Fibroblast of gingiva (primary cell): ENCODE measurements at regions not wholly inside any gene's neighbourhood (a gene's known extent, or its start where the extent isn't known, plus 50 kb on each side); places are given as distances from the start of the nearest gene placed in this dataset.
A peak's percentile ranks its signal among the peaks of the same experiment; 100 is the strongest.

Experiments
- DNase-seq: peaks from one replicate; pipeline ENCODE4 v3.0.0-alpha.2; 2011; ENCODE audit warnings: low read depth

DNA sequence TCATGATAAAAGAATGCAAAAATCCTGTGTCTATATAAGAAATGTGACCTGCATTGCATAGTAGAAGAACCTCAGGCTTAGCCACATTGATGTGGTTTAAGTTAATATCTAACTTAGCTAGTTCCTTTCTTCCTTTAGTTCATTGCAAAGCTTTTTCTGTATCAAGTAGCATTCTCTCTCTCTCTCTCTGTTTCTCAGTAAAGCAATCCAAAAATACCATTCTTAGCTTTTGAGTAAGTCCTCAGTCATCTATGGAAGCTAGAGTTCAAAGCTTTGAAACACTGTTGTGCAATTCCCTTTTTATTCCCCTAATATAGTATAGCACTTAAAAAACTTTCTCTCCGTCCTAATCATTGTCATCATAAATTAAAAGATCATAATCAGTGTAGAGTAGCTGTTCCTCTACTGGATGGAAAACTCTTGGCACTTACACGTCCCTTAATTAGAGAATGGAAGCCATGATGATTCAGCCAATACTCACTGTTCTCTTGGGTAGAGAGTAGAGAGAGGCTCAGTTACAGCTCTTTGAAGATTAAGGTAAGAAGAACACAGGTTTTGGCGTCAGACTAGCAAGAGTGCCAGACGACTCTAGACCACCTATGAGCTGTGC lies 350.3 kb upstream of the LYPLAL1 start:
- DNase-seq = peak; percentile 90

GRCh38 chr1:218827486-218827885 lies 346.2 kb upstream of the LYPLAL1 start:
- no peak for DNase-seq

- no peak for DNase-seq
Observed at GRCh38 chr1:218828125-218828650, 345.5 kb upstream of the LYPLAL1 start.

DNA sequence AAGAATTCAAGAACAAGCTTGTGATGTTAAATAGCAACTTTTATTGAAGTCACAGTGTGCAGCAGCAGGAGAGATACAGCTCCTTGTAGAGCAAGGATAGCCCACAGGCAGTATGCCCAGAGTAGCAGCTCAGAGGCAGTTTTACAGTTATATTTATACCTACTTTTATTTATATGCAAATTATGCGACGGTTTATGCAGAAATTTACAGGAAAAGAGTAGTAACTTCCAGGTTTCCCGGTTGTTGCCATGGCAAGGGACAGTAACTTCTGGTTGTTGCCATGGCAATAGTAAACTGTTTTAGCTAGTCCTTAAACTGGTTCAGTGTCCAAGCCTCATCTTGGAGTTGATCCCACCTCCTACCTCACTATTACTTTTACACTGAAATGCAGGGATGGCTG lies 344.6 kb upstream of the LYPLAL1 start:
- DNase-seq = peak; percentile 39

DNA sequence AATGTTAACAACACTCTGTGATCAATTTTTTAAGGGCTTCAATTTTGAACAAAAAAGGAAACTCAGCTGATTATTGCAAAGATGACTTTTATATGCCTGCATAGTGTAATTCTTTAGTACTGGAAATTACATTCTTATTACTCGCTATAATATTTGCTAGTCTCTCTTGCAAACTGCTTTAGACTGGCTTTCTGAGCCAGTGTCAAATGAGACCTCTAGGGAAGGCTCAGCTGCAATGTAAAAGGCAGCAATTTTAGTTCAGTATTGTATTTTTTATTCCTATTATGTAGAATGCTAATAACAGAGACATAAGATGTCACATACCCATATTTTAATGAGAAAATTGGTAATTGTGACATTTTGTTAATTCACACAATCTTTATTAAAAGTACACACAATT lies 338.1 kb upstream of the LYPLAL1 start:
- DNase-seq = no peak

GRCh38 chr1:218836264-218836663 lies 337.4 kb upstream of the LYPLAL1 start:
- DNase-seq = no peak

- peak; percentile 59 for DNase-seq
Observed at GRCh38 chr1:218837051-218837450, 336.6 kb upstream of the LYPLAL1 start.

- DNase-seq = no peak
Observed at GRCh38 chr1:218845589-218845988, 328.1 kb upstream of the LYPLAL1 start.

DNA sequence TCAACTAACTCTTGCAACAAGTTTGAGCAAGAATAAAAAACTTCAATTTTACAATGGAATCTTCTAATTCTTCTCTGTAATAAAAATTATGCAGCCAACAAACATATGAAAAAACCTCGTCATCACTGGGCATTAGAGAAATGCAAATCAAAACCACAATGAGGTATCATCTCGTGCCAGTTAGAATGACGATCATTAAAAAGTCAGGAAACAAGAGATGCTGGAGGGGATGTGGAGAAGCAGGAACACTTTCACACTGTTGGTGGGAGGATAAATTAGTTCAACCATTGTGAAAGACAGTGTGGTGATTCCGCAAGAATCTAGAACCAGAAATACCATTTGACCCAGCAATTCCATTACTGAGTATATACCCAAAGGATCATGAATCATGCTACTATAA lies 327.5 kb upstream of the LYPLAL1 start:
- DNase-seq = peak; percentile 91

- DNase-seq = no peak
Observed at GRCh38 chr1:218847089-218847768, 326.4 kb upstream of the LYPLAL1 start.

- peak; percentile 62 for DNase-seq
Observed at GRCh38 chr1:218848009-218848408, 325.7 kb upstream of the LYPLAL1 start.

DNA sequence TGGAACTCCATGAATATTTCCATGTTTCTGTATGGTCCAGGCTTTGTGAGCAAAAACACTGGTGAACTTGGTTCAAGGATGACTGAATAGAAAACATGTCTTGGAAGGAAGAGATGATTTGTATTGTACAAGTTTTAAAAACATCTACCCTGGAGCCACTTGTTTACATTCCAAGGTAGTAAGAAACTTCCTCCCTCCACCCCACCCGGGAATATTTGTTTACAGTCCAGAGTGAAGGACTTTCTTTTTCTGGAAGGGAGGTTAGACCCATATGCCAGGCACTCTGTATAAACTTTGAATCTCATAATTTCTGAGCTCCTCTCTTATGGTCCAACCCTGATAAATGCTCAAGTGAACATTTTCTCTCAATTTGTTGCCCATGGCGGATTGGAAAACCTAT lies 323.3 kb upstream of the LYPLAL1 start:
- DNase-seq = peak; percentile 58

DNA sequence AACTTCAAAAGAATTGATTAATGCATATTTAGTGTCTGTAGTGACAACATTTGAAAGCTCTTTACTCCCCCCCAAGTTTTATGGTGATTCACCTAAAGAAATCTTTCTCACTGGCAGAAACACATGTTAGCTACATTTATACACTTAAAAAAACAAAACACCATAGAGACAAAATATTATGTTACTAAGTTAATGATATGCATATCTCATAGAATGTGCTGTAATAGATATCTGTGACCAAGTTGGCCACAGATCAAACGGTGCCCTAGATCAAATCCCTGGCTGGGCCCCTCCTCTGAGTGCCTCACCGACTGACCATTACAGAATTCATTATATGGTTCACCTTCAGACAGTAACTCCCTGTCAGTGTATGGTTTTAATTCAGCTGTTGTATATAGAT lies 322.1 kb upstream of the LYPLAL1 start:
- DNase-seq = peak; percentile 74

GRCh38 chr1:218852527-218852926 lies 321.2 kb upstream of the LYPLAL1 start:
- DNase-seq = no peak

DNA sequence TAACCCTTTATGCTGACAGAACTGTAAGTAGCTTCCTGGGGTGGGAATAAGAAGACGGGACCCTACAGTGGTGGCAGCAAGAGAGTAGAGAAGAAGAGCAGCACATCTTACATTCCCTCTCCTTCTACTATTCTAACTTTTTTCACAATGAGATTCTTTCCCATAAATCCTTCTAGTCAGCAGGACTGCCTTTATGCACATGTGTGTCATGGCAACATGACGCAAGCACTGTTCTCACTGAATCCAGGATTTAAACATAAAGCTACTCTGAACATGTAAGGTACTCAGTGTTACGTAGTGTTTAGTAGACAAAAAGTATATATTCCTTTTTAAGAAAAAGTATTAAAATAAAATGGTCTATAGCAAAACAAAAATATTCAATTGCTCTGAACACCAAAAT lies 309.7 kb upstream of the LYPLAL1 start:
- peak; percentile 21 for DNase-seq

GRCh38 chr1:218865591-218865990 lies 308.1 kb upstream of the LYPLAL1 start:
- DNase-seq = peak; percentile 30

- no peak for DNase-seq
Observed at GRCh38 chr1:218866507-218866906, 307.2 kb upstream of the LYPLAL1 start.

GRCh38 chr1:218867066-218867465 lies 306.6 kb upstream of the LYPLAL1 start:
- no peak for DNase-seq

- DNase-seq = no peak
Observed at GRCh38 chr1:218867941-218868626, 305.6 kb upstream of the LYPLAL1 start.

- DNase-seq = no peak
Observed at GRCh38 chr1:218869276-218869675, 304.4 kb upstream of the LYPLAL1 start.

DNA sequence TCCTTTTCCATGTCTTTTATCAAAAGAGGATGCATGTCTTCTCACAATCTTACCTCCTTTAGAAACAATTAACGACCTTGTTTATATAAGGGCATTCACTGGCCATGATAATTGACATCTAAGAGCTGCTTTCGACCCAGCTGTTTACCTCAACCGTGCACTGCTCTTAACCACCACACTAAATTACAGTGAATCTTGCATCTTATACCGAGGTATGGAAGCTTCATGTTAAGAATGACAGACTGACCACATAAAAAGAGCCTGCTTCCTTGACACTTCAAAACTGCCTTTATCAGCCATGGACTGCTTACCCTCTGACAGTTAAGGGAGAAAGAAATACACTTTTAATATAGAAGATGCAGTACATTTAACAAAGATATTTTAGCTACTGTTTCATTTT lies 301.7 kb upstream of the LYPLAL1 start:
- no peak for DNase-seq

GRCh38 chr1:218872928-218873327 lies 300.8 kb upstream of the LYPLAL1 start:
- no peak for DNase-seq

DNA sequence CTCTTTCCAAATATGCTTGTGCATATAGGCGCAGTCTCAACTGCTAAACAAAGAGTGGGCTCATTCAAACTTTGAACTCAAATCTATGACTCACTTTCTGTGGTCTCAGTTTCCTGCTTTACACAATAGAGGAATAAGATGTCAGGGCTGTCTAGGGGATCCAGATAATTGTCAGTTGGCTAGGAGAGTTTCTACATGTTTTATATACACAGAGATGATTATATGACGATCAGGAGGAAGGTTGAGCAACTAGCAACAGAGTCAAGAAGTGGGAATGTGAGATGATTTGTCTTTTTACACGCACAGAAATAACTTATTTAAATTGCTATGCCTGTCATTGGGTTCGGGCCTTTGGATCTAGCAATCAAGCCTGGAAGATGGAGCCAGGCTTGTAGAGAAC lies 299.4 kb upstream of the LYPLAL1 start:
- DNase-seq = peak; percentile 92
